B cell (primary cell): ENCODE measurements at regions not wholly inside any gene's neighbourhood (a gene's known extent, or its start where the extent isn't known, plus 50 kb on each side); places are given as distances from the start of the nearest gene placed in this dataset.

Experiments used
- ATAC-seq: fragments of 200-7000 bp; cut with Tn5 transposase; one replicate; pipeline ENCODE4 v1.10.0; 2021; ENCODE audit warnings: low read depth, mild to moderate bottlenecking, moderate number of reproducible peaks, moderate library complexity
- CTCF ChIA-PET: fragments of 350-600 bp; sonication (Branson Sonifier 250); formaldehyde crosslinking; loops from one replicate; lab custom pipeline; 2021; ENCODE audit warnings: antibody characterized with exemption, inconsistent platforms; lab: Charles Lee
- POLR2A ChIA-PET: fragments of 350-600 bp; sonication (Branson Sonifier 250); formaldehyde crosslinking; loops from one replicate; lab custom pipeline; 2021; ENCODE audit warnings: antibody characterized with exemption; lab: Charles Lee
- DNase-seq: peaks from one replicate; pipeline ENCODE4 v3.0.0; 2013
- H2AFZ ChIP-seq: 2 replicates; pipeline ENCODE4 v1.6.1; 2012; ENCODE audit warnings: mild to moderate bottlenecking, low read depth, low read length; ENCODE audit not compliant: insufficient read depth, poor library complexity, severe bottlenecking
- H3K27ac ChIP-seq, 2 donors: 1 replicate in 1 of 2; 2 replicates in 1 of 2; pipeline ENCODE4 v1.5.1; 2012 to 2013; ENCODE audit warnings: low read length in 2 of 2, mild to moderate bottlenecking in 2 of 2, moderate library complexity in 1 of 2
- H3K27me3 ChIP-seq, 4 experiments: fragments of 200-600 bp in 1 of 4; sonication (generic) in 1 of 4; replicated peaks in 1 of 4; 1 replicate in 2 of 4; 2 replicates in 2 of 4; pipeline versions ENCODE4 v1.6.1 to v1.7.0; 2013 to 2016; ENCODE audit warnings: low read length in 3 of 4, mild to moderate bottlenecking in 2 of 4, mixed read lengths in 1 of 4, moderate library complexity in 1 of 4; ENCODE audit not compliant: insufficient read depth in 4 of 4, control insufficient read depth in 3 of 4; ENCODE audit errors: control extremely low read depth in 1 of 4
- H3K36me3 ChIP-seq, 2 experiments: replicated peaks in 1 of 2; 1 replicate in 1 of 2; 2 replicates in 1 of 2; pipeline versions ENCODE4 v1.6.1 to v1.7.1; 2013; ENCODE audit warnings: low read length in 1 of 2; ENCODE audit not compliant: insufficient read depth in 2 of 2, control insufficient read depth in 1 of 2; ENCODE audit errors: control extremely low read depth in 1 of 2, extremely low read depth in 1 of 2
- H3K4me1 ChIP-seq, 2 donors: fragments of 200-600 bp in 1 of 2; sonication (generic) in 1 of 2; 1 replicate in 1 of 2; 2 replicates in 1 of 2; pipeline versions ENCODE4 v1.5.1 to v1.6.1; 2013 to 2017; ENCODE audit warnings: low read length in 2 of 2; ENCODE audit not compliant: control insufficient read depth in 2 of 2, insufficient read depth in 2 of 2
- H3K4me2 ChIP-seq: replicated peaks from 2 replicates; pipeline ENCODE3; 2012; ENCODE audit warnings: mild to moderate bottlenecking, low read depth, low read length; ENCODE audit not compliant: poor library complexity, severe bottlenecking
- H3K4me3 ChIP-seq, 5 experiments: fragments of 200-600 bp in 1 of 5; sonication (generic) in 1 of 5; 1 replicate in 3 of 5; 2 replicates in 2 of 5; pipeline versions ENCODE4 v1.5.1 to v1.7.0; 2011 to 2016; ENCODE audit warnings: low read length in 4 of 5, mild to moderate bottlenecking in 4 of 5, low read depth in 2 of 5, control low read depth in 1 of 5, moderate library complexity in 1 of 5; ENCODE audit not compliant: insufficient read depth in 1 of 5; ENCODE audit errors: control extremely low read depth in 1 of 5, extremely low read depth in 1 of 5
- H3K79me2 ChIP-seq: fragments of 200-600 bp; sonication (generic); one replicate; pipeline ENCODE4 v1.6.0; 2016; ENCODE audit warnings: low read length; ENCODE audit not compliant: control insufficient read depth, insufficient read depth
- H3K9ac ChIP-seq: fragments of 200-600 bp; sonication (generic); 2 replicates; pipeline ENCODE4 v1.6.1; 2017; ENCODE audit warnings: mild to moderate bottlenecking, low read length, moderate library complexity
- H3K9me3 ChIP-seq, 3 donors: one replicate each; pipeline versions ENCODE4 v1.6.1 to v1.7.1; 2013; ENCODE audit warnings: low read length in 2 of 3; ENCODE audit not compliant: control insufficient read depth in 2 of 3, insufficient read depth in 1 of 3; ENCODE audit errors: control extremely low read depth in 1 of 3
- H4K20me1 ChIP-seq: 2 replicates; pipeline ENCODE4 v1.6.0; 2012; ENCODE audit warnings: mild to moderate bottlenecking, low read length; ENCODE audit not compliant: insufficient read depth, control insufficient read depth, poor library complexity, severe bottlenecking
- H3K27ac Mint-ChIP-seq: one replicate; pipeline ENCODE4 v1.8.0; 2021; ENCODE audit warnings: mixed read lengths
- H3K27me3 Mint-ChIP-seq: one replicate; pipeline ENCODE4 v1.8.0; 2021; ENCODE audit warnings: mixed read lengths
- H3K4me1 Mint-ChIP-seq: one replicate; pipeline ENCODE4 v1.8.0; 2021; ENCODE audit warnings: mixed read lengths
- H3K4me3 Mint-ChIP-seq: one replicate; pipeline ENCODE4 v1.8.0; 2021; ENCODE audit warnings: mixed read lengths
- H3K9me3 Mint-ChIP-seq: one replicate; pipeline ENCODE4 v1.8.0; 2022; ENCODE audit warnings: mixed read lengths; ENCODE audit not compliant: insufficient read depth
- CTCF ChIP-seq: fragments of 200-600 bp; IDR thresholded peaks from one replicate; pipeline ENCODE4 v1.8.0; 2022; ENCODE audit warnings: antibody characterized with exemption, mild to moderate bottlenecking
- EZH2 ChIP-seq: IDR thresholded peaks from 2 replicates; pipeline ENCODE4 v1.6.1; 2012; ENCODE audit warnings: borderline replicate concordance, low read depth, mild to moderate bottlenecking, moderate library complexity, low read length; ENCODE audit not compliant: insufficient read depth, poor library complexity, severe bottlenecking
- WGBS: methylation state at CpG from one replicate; pipeline ENCODE4 v1.1.5; 2013; ENCODE audit warnings: missing lambda C conversion rate; ENCODE audit not compliant: insufficient coverage; 5-methylcytosine and 5-hydroxymethylcytosine counted together
- intact Hi-C: fragments of 100-400 bp; cut with micrococcal nuclease; formaldehyde crosslinking; loops from one replicate; pipeline ENCODE4 v1.10.0; 2022

DNA sequence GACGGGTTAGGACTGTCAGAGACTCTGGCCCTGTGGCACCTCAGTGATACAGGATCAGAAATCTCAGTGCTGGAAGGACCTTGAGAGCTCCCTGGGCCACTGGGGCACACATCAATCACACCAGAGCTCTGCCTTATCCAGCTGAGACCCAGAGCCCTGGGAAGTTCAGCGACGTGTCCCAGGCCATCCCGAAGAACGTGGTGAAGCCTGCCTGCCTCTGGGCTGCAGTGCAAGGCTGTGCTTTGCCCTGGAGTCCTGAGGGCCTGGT, 79.8 kb upstream of the MGMT start:
- Histone ChIP-seq H3K4me1 (no peaks in the 10 kb centered on the region), H3K27me3 (no peaks in the 10 kb centered on the region), H4K20me1 (no peaks in the 10 kb centered on the region), H3K4me2 (no peak overlapping the region), H3K79me2 (no peaks in the 10 kb centered on the region), H3K36me3 (no peaks in the 10 kb centered on the region), H3K27ac (no peak overlapping the region), H3K9me3 (no peaks in the 10 kb centered on the region), H3K4me3 (no peak overlapping the region), H2AFZ (no peak overlapping the region), H3K9ac (no peak overlapping the region)
- no peak overlapping the region for H3K27ac Mint-ChIP-seq
- no peak overlapping the region for H3K4me3 Mint-ChIP-seq
- ATAC-seq (no peak), DNase-seq (no peak)
- no peaks in the 10 kb centered on the region for H3K9me3 Mint-ChIP-seq
- H3K27me3 Mint-ChIP-seq: peaks cover 7% of the 10 kb centered on the region
- intact Hi-C loops: no loop called here
- CTCF ChIA-PET: no interaction called here
- 92% methylated on average over 5 of the region's 5 CpGs for WGBS
- POLR2A ChIA-PET: no interaction called here
- no peaks in the 10 kb centered on the region for H3K4me1 Mint-ChIP-seq
- no peak for TF ChIP-seq EZH2
- no peak for TF ChIP-seq CTCF

- no peaks in the 10 kb centered on the region for H3K9me3 ChIP-seq
- ChIA-PET CTCF (no interaction called here), POLR2A (no interaction called here)
- H3K9me3 Mint-ChIP-seq: no peaks in the 10 kb centered on the region
- H3K27ac ChIP-seq: no peak overlapping the region
- no peaks in the 10 kb centered on the region for H3K27me3 ChIP-seq
- no peaks in the 10 kb centered on the region for H3K4me1 ChIP-seq
- H3K4me1 Mint-ChIP-seq: no peaks in the 10 kb centered on the region
- no peak overlapping the region for H3K4me3 Mint-ChIP-seq
- no peak overlapping the region for H3K9ac ChIP-seq
- DNase-seq (no peak), ATAC-seq (no peak)
- no peaks in the 10 kb centered on the region for H4K20me1 ChIP-seq
- H3K27me3 Mint-ChIP-seq: peaks cover 6% of the 10 kb centered on the region
- H3K79me2 ChIP-seq: no peaks in the 10 kb centered on the region
- no peak overlapping the region for H2AFZ ChIP-seq
- no peak overlapping the region for H3K4me3 ChIP-seq
- no peaks in the 10 kb centered on the region for H3K36me3 ChIP-seq
- WGBS: 89% methylated on average over 5 of the region's 7 CpGs
- TF ChIP-seq CTCF (no peak), EZH2 (no peak)
- intact Hi-C loops: no loop called here
- no peak overlapping the region for H3K4me2 ChIP-seq
- no peak overlapping the region for H3K27ac Mint-ChIP-seq
Observed at GRCh38 chr10:129388435-129388834, 78.6 kb upstream of the MGMT start.
